ENCODE measurements at regions not wholly inside any gene's neighbourhood (a gene's known extent, or its start where the extent isn't known, plus 50 kb on each side); places are given as distances from the start of the nearest gene placed in this dataset.

- TF ChIP-seq GATA2 (IDR thresholded peaks at IDR 0.05; ENCODE audit: low read depth, low read length) (no peak), GATA3 (IDR thresholded peaks at IDR 0.05; ENCODE audit: low read depth, low read length) (no peak)
These were observed 279.4 kb downstream of the CD83 start for GRCh38 chr6:14396826-14397517.
